Liver (tissue), 3 donors: ENCODE measurements at regions not wholly inside any gene's neighbourhood (a gene's known extent, or its start where the extent isn't known, plus 50 kb on each side); places are given as distances from the start of the nearest gene placed in this dataset.
A peak's percentile ranks its signal among the peaks of the same experiment; 100 is the strongest.

Experiments
- EGR1 ChIP-seq, 2 donors: IDR thresholded peaks; 2 replicates each; pipeline ENCODE4 v1.6.1; 2016 to 2018; ENCODE audit warnings: antibody characterized with exemption in 2 of 2, low read depth in 2 of 2
- FOXA1 ChIP-seq: IDR thresholded peaks from 2 replicates; pipeline ENCODE4 v1.6.1; 2016; ENCODE audit warnings: antibody characterized with exemption
- GABPA ChIP-seq, 2 donors: IDR thresholded peaks in 1 of 2; conservative IDR thresholded peaks in 1 of 2; 2 replicates each; pipeline ENCODE4 v1.6.1; 2016; ENCODE audit warnings: antibody characterized with exemption in 2 of 2, mild to moderate bottlenecking in 1 of 2, moderate library complexity in 1 of 2
- HNF4G ChIP-seq: IDR thresholded peaks from 2 replicates; pipeline ENCODE4 v1.6.1; 2016; ENCODE audit warnings: antibody characterized with exemption
- JUND ChIP-seq, 2 donors: IDR thresholded peaks; 2 replicates each; pipeline ENCODE4 v1.6.1; 2016; ENCODE audit warnings: antibody characterized with exemption in 2 of 2
- RAD21 ChIP-seq, 2 donors: IDR thresholded peaks; 2 replicates each; pipeline ENCODE4 v1.6.1; 2016; ENCODE audit warnings: antibody characterized with exemption in 2 of 2, mild to moderate bottlenecking in 2 of 2
- RXRA ChIP-seq, 2 donors: IDR thresholded peaks; 2 replicates each; pipeline ENCODE4 v1.6.1; 2017 to 2018; ENCODE audit warnings: antibody characterized with exemption in 2 of 2, mild to moderate bottlenecking in 1 of 2
- TAF1 ChIP-seq: conservative IDR thresholded peaks from 2 replicates; pipeline ENCODE4 v1.6.1; 2016; ENCODE audit warnings: antibody characterized with exemption, mild to moderate bottlenecking
- YY1 ChIP-seq: IDR thresholded peaks from 2 replicates; pipeline ENCODE4 v1.6.1; 2016; ENCODE audit warnings: antibody characterized with exemption, mild to moderate bottlenecking
- TF ChIP-seq, protein P1 (sequence below): fragments of 150-350 bp; IDR thresholded peaks from 2 replicates; pipeline ENCODE4 v1.5.1; 2017; ENCODE audit warnings: improper control_type of control experiment, low read depth, low read length; ENCODE audit not compliant: missing input control
- TF ChIP-seq, protein P2 (sequence below): IDR thresholded peaks from 2 replicates; pipeline ENCODE4 v1.6.1; 2016; ENCODE audit warnings: antibody characterized with exemption
- TF ChIP-seq, protein P3 (sequence below): IDR thresholded peaks from 2 replicates; pipeline ENCODE4 v1.6.1; 2016; ENCODE audit warnings: antibody characterized with exemption
- TF ChIP-seq, protein P4 (sequence below): IDR thresholded peaks from 2 replicates; pipeline ENCODE4 v1.6.1; 2016; ENCODE audit warnings: antibody characterized with exemption
- TF ChIP-seq, protein P5 (sequence below): IDR thresholded peaks from 2 replicates; pipeline ENCODE4 v1.6.1; 2016; ENCODE audit warnings: antibody characterized with exemption, mild to moderate bottlenecking
- donor health status: healthy.
- donor health status: healthy.

DNA sequence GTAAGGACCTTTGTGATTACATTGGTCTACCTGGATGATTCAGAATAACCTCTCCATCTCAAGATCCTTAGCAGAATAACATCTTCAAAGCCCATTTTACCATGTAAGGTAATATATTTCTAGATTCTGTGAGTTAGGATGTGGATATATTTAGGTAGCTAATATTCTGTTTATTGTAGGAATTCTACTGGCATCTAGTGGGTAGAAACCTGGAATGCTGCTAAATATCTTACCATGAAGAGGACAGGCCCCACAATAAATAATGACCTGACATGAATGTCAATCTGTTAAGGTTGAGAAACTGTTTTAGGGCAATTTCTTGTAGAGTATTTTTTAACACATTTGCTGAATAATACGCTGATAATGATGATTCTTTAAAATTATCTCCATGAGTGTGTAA lies 426.8 kb downstream of the MAN2A1 start:
- TF ChIP-seq, protein P1, sequence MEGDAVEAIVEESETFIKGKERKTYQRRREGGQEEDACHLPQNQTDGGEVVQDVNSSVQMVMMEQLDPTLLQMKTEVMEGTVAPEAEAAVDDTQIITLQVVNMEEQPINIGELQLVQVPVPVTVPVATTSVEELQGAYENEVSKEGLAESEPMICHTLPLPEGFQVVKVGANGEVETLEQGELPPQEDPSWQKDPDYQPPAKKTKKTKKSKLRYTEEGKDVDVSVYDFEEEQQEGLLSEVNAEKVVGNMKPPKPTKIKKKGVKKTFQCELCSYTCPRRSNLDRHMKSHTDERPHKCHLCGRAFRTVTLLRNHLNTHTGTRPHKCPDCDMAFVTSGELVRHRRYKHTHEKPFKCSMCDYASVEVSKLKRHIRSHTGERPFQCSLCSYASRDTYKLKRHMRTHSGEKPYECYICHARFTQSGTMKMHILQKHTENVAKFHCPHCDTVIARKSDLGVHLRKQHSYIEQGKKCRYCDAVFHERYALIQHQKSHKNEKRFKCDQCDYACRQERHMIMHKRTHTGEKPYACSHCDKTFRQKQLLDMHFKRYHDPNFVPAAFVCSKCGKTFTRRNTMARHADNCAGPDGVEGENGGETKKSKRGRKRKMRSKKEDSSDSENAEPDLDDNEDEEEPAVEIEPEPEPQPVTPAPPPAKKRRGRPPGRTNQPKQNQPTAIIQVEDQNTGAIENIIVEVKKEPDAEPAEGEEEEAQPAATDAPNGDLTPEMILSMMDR, result no peak
- TF ChIP-seq FOXA1 (no peak), GABPA (IDR thresholded peaks at IDR 0.05 in 1 of 2, conservative IDR thresholded peaks at IDR 0.05 in 1 of 2) (no peak), YY1 (no peak), EGR1 (IDR thresholded peaks at IDR 0.05; ENCODE audit: low read depth in 2 of 2) (no peak), JUND (IDR thresholded peaks at IDR 0.05) (no peak), RXRA (IDR thresholded peaks at IDR 0.05) (no peak), RAD21 (IDR thresholded peaks at IDR 0.05) (peak; percentile 50 to 69), TAF1 (no peak), HNF4G (no peak)
- TF ChIP-seq, protein P2, sequence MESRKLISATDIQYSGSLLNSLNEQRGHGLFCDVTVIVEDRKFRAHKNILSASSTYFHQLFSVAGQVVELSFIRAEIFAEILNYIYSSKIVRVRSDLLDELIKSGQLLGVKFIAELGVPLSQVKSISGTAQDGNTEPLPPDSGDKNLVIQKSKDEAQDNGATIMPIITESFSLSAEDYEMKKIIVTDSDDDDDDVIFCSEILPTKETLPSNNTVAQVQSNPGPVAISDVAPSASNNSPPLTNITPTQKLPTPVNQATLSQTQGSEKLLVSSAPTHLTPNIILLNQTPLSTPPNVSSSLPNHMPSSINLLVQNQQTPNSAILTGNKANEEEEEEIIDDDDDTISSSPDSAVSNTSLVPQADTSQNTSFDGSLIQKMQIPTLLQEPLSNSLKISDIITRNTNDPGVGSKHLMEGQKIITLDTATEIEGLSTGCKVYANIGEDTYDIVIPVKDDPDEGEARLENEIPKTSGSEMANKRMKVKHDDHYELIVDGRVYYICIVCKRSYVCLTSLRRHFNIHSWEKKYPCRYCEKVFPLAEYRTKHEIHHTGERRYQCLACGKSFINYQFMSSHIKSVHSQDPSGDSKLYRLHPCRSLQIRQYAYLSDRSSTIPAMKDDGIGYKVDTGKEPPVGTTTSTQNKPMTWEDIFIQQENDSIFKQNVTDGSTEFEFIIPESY, result no peak
- TF ChIP-seq, protein P3, sequence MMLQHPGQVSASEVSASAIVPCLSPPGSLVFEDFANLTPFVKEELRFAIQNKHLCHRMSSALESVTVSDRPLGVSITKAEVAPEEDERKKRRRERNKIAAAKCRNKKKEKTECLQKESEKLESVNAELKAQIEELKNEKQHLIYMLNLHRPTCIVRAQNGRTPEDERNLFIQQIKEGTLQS, result no peak
- TF ChIP-seq, protein P4, sequence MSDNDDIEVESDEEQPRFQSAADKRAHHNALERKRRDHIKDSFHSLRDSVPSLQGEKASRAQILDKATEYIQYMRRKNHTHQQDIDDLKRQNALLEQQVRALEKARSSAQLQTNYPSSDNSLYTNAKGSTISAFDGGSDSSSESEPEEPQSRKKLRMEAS, result no peak
- TF ChIP-seq, protein P5, sequence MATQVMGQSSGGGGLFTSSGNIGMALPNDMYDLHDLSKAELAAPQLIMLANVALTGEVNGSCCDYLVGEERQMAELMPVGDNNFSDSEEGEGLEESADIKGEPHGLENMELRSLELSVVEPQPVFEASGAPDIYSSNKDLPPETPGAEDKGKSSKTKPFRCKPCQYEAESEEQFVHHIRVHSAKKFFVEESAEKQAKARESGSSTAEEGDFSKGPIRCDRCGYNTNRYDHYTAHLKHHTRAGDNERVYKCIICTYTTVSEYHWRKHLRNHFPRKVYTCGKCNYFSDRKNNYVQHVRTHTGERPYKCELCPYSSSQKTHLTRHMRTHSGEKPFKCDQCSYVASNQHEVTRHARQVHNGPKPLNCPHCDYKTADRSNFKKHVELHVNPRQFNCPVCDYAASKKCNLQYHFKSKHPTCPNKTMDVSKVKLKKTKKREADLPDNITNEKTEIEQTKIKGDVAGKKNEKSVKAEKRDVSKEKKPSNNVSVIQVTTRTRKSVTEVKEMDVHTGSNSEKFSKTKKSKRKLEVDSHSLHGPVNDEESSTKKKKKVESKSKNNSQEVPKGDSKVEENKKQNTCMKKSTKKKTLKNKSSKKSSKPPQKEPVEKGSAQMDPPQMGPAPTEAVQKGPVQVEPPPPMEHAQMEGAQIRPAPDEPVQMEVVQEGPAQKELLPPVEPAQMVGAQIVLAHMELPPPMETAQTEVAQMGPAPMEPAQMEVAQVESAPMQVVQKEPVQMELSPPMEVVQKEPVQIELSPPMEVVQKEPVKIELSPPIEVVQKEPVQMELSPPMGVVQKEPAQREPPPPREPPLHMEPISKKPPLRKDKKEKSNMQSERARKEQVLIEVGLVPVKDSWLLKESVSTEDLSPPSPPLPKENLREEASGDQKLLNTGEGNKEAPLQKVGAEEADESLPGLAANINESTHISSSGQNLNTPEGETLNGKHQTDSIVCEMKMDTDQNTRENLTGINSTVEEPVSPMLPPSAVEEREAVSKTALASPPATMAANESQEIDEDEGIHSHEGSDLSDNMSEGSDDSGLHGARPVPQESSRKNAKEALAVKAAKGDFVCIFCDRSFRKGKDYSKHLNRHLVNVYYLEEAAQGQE, result no peak
